ENCODE measurements at regions not wholly inside any gene's neighbourhood (a gene's known extent, or its start where the extent isn't known, plus 50 kb on each side); places are given as distances from the start of the nearest gene placed in this dataset.
"Not testable (repeated sequence)": the region's sequence is repeated elsewhere in the genome, so short reads cannot be mapped to it uniquely, and the experiment has no call there.

- DNase-seq: no peak
Observed at GRCh38 chrX:45472968-45473367, 272.3 kb upstream of the DIPK2B start.

DNA sequence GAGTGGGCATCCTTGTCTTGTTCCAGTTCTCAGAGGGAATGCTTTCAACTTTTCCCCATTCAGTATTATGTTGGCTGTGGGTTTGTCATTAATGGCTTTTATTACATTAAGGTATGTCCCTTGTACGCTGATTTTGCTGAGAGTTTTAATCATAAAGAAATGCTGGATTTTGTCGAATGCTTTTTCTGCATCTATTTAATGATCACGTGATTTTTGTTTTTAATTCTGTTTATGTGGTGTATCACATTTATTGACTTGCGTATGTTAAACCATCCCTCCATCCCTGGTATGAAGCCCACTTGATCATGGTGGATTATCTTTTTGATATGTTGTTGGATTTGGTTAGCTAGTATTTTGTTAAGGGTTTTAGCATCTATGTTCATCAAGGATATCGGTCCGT, 266.9 kb upstream of the DIPK2B start:
- DNase-seq: not testable (repeated sequence)

DNA sequence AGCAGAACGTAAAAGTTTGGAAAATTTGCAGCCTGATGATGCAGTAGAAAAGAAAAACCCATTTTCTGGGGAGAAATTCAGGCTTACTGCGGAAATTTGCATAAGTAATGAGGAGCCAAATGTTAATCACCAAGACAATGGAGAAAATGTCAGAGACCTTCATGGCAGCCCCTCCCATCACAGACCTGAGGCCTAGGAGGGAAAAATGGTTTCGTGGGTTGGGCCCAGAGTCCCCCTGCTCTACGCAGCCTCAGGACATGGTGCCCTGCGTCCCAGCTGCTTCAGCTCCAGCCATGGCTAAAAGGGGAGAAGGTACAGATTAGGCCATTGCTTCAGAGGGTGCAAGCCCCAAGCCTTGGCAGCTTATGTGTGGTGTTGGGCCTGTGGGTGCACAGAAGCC, 255.1 kb upstream of the DIPK2B start:
- DNase-seq: not testable (repeated sequence)

DNA sequence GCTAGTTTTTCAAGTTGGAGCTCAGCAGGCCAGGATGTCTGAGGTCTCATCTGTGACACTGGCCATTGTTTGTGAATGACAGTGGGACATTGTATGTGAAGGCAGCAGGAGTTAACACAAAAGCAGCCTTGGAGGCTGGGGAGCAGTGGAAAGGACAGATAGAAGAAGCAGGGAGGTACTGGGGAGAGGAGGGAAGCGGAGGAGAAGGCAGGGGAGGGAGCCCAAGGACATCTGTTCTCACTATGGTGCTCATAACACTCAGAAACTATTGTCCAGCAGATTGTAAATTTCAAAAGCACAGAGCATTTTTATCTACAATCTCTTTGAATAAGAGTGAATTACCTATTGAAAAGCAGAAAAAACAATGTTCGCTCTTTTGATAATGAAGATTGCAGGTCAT, 253.6 kb upstream of the DIPK2B start:
- DNase-seq: no peak

DNA sequence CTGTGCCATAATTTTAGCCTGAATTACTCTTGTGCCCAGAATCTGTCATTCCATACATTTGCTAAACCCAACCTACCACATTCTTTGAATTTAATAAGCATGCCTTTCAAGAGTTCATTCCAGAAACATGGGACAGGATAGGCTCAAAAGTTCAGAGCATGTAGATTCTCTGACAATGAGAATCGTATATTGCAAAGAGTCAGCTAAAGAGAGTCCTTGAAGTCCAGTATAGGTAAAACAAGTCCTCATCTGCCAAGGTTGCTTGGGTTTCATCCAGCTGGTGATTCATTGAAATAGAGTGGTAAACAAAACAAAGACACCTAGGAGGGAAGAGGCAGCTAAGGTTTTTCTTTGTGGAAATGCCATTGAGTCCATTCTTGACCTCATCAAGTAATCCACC, 249.3 kb upstream of the DIPK2B start:
- no peak for DNase-seq

GRCh38 chrX:45447995-45448394, 247.3 kb upstream of the DIPK2B start:
- no peak for DNase-seq

DNA sequence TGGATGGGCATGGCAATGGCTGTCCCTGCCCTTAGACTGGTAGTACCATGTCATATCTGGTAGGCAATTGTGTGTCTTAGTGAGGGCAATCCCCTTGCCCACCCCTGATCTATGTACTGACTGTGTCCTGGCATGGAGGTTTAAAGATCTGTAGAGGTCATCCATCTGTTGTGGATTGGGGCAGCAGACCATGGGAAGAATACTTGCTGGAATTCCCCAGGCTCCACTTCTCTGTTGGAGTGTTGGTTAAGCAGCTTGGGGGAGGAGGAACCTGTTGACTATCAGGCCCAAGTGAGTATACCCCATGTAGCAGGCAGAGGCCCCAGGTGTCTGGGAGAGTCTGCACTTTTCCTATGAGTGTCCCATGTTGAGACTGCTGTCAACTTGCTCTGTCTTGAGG, 246.7 kb upstream of the DIPK2B start:
- DNase-seq: no peak

GRCh38 chrX:45445745-45446412, 245.2 kb upstream of the DIPK2B start:
- DNase-seq: no peak

DNA sequence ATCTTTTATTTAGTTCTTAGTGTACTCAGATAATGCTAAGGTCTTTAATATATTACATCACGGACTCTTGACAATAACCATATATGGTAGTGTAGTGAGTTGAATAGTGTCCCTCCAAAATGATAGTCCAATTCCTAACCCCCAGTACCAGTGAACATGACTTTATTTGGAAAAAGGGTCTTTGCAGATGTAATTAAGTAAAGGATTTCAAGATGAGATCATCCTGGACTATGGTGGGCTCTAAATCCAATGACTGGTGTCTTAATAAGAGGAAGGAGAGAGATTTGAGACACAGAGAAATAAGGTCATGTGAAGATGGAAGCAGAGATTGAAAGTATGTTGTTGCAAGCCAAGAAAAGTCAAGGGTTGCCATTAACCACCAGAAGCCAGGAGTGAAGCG, 236.5 kb upstream of the DIPK2B start:
- no peak for DNase-seq

- no peak for DNase-seq
Observed at GRCh38 chrX:45435481-45435880, 234.8 kb upstream of the DIPK2B start.

GRCh38 chrX:45434231-45434630, 233.6 kb upstream of the DIPK2B start:
- no peak for DNase-seq

DNA sequence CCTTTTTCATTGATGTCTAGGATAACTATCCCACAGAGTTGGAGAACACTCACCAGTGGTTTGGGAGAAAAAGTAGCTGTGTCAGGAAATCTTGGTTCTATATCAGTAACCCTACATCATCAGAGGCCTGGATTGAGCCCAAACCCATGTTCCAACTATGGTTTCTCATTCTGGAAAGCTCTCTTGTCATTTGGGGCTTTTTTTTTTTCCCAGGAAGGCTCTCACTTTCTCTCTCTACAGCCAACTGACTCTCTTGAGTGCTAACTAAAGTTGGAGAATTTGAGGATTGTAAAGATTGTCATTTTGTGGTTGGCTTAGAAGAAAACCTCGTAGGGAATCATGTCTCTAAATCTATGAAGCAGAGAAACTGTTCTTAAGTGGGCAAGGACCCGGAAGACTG, 228.2 kb upstream of the DIPK2B start:
- no peak for DNase-seq

DNA sequence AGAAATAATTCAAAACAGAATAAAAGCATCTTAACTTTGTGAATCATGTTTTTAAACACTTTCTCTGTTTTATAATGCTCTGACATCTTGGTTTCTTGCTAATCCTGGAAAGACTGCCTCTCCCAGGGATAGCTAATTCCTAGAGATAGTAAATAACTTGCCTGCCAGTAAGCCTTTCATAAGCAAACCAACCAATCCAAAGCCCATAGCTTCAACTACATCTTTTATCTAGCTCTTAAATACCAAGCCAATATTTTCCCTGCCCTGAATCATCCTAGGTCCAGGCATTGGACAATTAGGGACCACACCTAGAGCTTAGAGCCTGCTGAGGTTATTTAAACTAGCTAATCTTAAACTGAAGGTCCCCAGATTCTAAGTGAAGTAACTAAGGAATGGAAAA, 223.7 kb upstream of the DIPK2B start:
- DNase-seq: no peak

GRCh38 chrX:45422216-45422925, 221.7 kb upstream of the DIPK2B start:
- no peak for DNase-seq

DNA sequence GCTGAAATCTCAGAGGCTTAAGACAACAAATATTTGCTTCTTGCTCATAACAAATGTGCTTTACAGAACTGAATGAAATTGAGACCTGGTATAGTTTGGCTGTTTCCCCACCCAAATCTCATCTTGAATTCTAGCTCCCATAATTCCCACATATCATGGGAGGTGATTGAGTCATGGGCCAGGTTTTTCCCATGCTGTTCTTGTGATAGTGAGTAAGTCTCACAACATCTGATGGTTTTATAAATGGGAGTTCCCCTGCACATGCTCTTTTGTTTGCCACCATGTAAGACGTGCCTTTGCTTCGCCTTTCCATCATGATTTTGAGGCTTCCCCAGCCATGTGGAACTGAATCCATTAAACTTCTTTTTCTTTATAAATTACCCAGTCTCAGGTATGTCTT, 221.1 kb upstream of the DIPK2B start:
- no peak for DNase-seq

- no peak for DNase-seq
Observed at GRCh38 chrX:45404206-45404605, 203.5 kb upstream of the DIPK2B start.

- no peak for DNase-seq
Observed at GRCh38 chrX:45401923-45402322, 201.2 kb upstream of the DIPK2B start.

DNA sequence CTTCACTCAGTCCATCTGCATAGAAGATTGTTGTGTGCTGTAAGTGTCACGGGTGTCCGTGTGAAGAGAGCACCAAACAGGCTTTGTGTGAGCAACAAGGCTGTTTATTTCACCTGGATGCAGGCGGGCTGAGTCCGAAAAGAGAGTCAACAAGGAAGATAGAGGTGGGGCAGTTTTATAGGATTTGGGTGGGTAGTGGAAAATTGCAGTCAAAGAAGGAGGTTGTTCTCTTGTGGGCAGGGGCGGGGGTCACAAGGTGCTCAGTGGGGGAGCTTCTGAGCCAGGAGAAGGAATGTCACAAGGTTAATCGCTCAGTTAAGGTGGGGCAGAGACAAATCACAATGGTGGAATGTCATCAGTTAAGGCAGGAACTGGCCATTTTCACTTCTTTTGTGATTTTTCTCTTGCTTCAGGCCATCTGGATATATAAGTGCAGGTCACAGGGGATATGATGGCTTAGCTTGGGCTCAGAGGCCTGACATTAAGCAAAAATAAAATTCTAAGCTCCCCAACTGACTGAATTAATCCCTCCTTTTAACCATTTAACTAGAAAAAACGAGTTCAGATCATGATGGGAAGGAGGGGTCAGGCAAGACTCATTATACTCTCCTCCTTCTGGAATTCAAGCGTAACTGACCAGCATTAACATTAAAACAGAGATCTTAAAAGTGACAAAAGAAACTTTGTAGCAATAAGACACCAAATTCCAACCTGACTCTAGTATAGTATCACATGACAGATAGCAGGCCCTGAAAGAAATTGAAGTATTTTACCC, 200.5 kb upstream of the DIPK2B start:
- not testable (repeated sequence) for DNase-seq

DNA sequence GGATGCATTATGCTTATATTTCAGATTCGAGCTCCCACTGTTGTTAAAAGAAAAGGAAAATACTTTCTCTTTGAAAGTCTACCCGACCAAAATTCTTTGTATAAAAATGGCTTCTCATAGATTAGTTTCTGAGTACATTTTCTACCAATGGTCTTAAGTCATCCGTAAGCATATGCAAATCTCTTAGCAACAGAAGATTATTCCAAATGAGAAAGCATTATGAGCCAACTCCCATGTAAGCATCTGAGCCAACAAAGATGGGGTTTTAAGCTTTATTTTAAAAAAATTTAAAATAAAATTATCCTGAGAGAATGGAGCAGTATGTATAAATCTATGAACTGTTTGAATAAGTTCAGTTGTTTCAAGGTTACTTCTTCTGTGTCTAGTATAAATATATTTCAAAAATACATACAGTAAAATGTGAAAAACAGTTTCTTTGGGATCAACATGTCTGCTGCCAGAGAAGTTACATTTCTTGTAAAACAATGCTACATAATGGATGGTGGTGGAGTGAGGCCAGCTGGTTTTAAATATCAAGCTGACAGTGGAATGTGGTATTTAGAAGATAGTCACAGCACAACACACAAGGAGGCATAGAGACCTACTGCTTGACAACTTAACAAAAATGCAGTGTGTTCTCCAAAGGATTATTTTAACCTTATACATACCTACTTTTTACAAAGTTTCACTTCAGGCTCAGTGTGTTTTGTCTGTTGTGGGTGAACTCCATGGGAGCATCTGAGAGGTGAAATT, 199.5 kb upstream of the DIPK2B start:
- DNase-seq: no peak

DNA sequence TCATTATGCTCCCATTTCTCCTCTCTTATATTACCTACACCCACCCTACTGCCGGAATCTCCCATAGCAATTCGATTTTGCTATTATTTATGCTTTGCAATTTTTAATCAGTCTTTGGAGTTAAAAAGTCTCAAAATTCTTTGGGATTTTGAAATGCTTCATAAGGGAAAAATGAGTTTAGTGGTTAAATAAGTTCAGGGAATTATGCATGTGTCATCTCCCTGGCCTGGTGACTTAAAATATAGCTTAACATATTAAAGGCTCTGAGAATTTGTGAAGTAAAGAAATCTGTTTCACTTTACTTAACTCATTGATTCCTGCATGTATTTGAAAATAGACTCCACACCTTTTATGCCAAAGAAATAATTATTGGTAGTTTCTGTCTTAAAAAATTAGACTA, 185.1 kb upstream of the DIPK2B start:
- DNase-seq: no peak

GRCh38 chrX:45381841-45382240, 181.2 kb upstream of the DIPK2B start:
- no peak for DNase-seq

GRCh38 chrX:45381366-45381765, 180.7 kb upstream of the DIPK2B start:
- no peak for DNase-seq

DNA sequence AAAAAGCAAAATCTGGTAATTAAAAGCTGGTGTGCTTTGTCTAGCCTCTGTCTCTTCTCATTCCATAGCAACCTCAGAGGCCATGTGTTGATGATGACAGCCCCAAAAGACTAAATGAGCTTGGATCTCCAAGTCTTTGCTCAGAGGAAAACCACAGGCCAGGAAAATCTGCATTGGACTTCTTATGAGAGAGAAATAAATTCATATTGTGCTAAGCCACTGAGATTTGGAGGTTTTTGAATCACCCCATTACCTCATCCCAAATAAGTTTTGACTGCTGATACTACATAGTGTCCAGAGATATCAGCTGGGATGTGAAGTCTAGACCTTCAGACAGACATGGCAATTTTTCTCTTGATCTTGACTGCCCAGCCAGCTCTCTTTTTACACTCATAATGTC, 178.6 kb upstream of the DIPK2B start:
- DNase-seq: no peak
